GM12891 (cell line): ENCODE measurements at regions not wholly inside any gene's neighbourhood (a gene's known extent, or its start where the extent isn't known, plus 50 kb on each side); places are given as distances from the start of the nearest gene placed in this dataset.

Source experiments
- DNase-seq: peaks from one replicate; pipeline ENCODE4 v3.0.0; 2011; ENCODE audit warnings: low spot score; ENCODE audit not compliant: insufficient read length
- FAIRE-seq: peaks from 2 replicates; lab custom pipeline; 2011; peaks lifted over from hg19 to GRCh38; lab: Jason Lieb, UNC
- PAX5 ChIP-seq: IDR thresholded peaks from 2 replicates; pipeline ENCODE4 v1.6.1; 2011; ENCODE audit warnings: low read length, moderate library complexity, mild to moderate bottlenecking; ENCODE audit not compliant: insufficient read depth, severe bottlenecking
- POLR2A ChIP-seq: IDR thresholded peaks from 2 replicates; pipeline ENCODE4 v1.6.1; 2011; ENCODE audit warnings: low read depth, low read length, control low read depth
- POLR2AphosphoS5 ChIP-seq: IDR thresholded peaks from 2 replicates; pipeline ENCODE4 v1.6.1; 2011; ENCODE audit warnings: low read depth, low read length, control low read depth
- POU2F2 ChIP-seq: IDR thresholded peaks from 2 replicates; pipeline ENCODE4 v1.6.1; 2011; ENCODE audit warnings: low read depth, mild to moderate bottlenecking, control low read depth, low read length, moderate library complexity
- SPI1 ChIP-seq: IDR thresholded peaks from 2 replicates; pipeline ENCODE4 v1.6.1; 2011; ENCODE audit warnings: low read depth, low read length, control low read depth
- TAF1 ChIP-seq: IDR thresholded peaks from 2 replicates; pipeline ENCODE4 v1.6.1; 2011; ENCODE audit warnings: low read depth, low read length, control low read depth

- DNase-seq, result no peak
- no peak for FAIRE-seq
- TF ChIP-seq TAF1, result no peak
- no peak for TF ChIP-seq POLR2A
- no peak for TF ChIP-seq POU2F2
- no peak for TF ChIP-seq SPI1
- no peak for TF ChIP-seq POLR2AphosphoS5
- TF ChIP-seq PAX5, result no peak
These were observed 206.8 kb upstream of the ITGA1 start for GRCh38 chr5:52580921-52581320.

- FAIRE-seq (no peak), DNase-seq (no peak)
These were observed 205.4 kb upstream of the ITGA1 start for GRCh38 chr5:52582313-52582712.

GRCh38 chr5:52587131-52587530 is 200.6 kb upstream of the ITGA1 start:
- no peak for TF ChIP-seq PAX5
- TF ChIP-seq POU2F2, result no peak
- TF ChIP-seq SPI1, result no peak
- TF ChIP-seq POLR2A, result no peak
- no peak for TF ChIP-seq POLR2AphosphoS5
- TF ChIP-seq TAF1, result no peak
- FAIRE-seq, result no peak

More at GRCh38 chr5:52582313-52582712, 205.4 kb upstream of the ITGA1 start:
- TF ChIP-seq TAF1 (no peak), POU2F2 (no peak), PAX5 (no peak), POLR2A (no peak), POLR2AphosphoS5 (no peak), SPI1 (no peak)

GRCh38 chr5:52597625-52598024 is 190.1 kb upstream of the ITGA1 start:
- no peak for FAIRE-seq
- no peak for DNase-seq
- TF ChIP-seq TAF1, result no peak
- no peak for TF ChIP-seq POLR2A
- no peak for TF ChIP-seq SPI1
- TF ChIP-seq POLR2AphosphoS5, result no peak
- no peak for TF ChIP-seq PAX5
- TF ChIP-seq POU2F2, result no peak

More at GRCh38 chr5:52587131-52587530, 200.6 kb upstream of the ITGA1 start:
- DNase-seq, result no peak

- DNase-seq (no peak), FAIRE-seq (no peak)
- TF ChIP-seq PAX5 (no peak), SPI1 (no peak), TAF1 (no peak), POU2F2 (no peak), POLR2AphosphoS5 (no peak), POLR2A (no peak)
These were observed 188.7 kb upstream of the ITGA1 start for GRCh38 chr5:52598968-52599367.

- no peak for FAIRE-seq
- DNase-seq, result no peak
- TF ChIP-seq PAX5 (no peak), TAF1 (no peak), SPI1 (no peak), POU2F2 (no peak), POLR2A (no peak), POLR2AphosphoS5 (no peak)
These were observed 183.8 kb upstream of the ITGA1 start for GRCh38 chr5:52603778-52604554.

GRCh38 chr5:52605317-52606313 is 182.1 kb upstream of the ITGA1 start:
- FAIRE-seq (no peak), DNase-seq (no peak)
- TF ChIP-seq POLR2A, result no peak
- TF ChIP-seq SPI1, result no peak
- TF ChIP-seq PAX5, result no peak
- TF ChIP-seq POU2F2, result no peak
- TF ChIP-seq TAF1, result no peak
- TF ChIP-seq POLR2AphosphoS5, result no peak

GRCh38 chr5:52607227-52607824 is 180.4 kb upstream of the ITGA1 start:
- DNase-seq (no peak), FAIRE-seq (no peak)
- TF ChIP-seq POLR2AphosphoS5 (no peak), TAF1 (no peak), PAX5 (no peak), POLR2A (no peak), SPI1 (no peak), POU2F2 (no peak)
